HG02759 (cell line): ENCODE measurements at regions not wholly inside any gene's neighbourhood (a gene's known extent, or its start where the extent isn't known, plus 50 kb on each side); places are given as distances from the start of the nearest gene placed in this dataset.
"Not testable (repeated sequence)": the region's sequence is repeated elsewhere in the genome, so short reads cannot be mapped to it uniquely, and the experiment has no call there.

Source experiments
- ATAC-seq: cut with Tn5 transposase; IDR thresholded peaks from one replicate; pipeline ENCODE4 v1.9.1; 2021; ENCODE audit warnings: mild to moderate bottlenecking, moderate library complexity; ENCODE audit not compliant: unreplicated experiment

DNA sequence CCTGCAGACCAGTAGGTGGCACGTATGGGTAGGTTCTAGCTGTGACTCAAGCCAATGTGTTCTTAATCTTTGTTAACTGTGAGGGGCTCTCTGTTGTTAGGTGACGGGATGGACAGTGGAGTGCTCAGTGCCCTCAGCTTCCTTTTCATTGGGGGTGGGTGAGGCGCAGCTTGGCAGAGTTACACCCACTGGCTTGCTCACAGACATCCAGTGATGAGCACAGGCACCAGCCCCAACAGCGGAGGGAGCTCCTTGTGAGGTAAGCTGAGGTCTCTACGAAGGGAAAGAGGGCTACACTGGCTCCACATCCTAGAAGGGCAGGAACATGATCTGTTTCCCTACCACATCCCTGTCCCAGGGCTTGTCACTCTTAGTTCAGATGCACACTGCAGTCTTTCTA, 871.3 kb downstream of the LRRIQ3 start:
- no peak for ATAC-seq

DNA sequence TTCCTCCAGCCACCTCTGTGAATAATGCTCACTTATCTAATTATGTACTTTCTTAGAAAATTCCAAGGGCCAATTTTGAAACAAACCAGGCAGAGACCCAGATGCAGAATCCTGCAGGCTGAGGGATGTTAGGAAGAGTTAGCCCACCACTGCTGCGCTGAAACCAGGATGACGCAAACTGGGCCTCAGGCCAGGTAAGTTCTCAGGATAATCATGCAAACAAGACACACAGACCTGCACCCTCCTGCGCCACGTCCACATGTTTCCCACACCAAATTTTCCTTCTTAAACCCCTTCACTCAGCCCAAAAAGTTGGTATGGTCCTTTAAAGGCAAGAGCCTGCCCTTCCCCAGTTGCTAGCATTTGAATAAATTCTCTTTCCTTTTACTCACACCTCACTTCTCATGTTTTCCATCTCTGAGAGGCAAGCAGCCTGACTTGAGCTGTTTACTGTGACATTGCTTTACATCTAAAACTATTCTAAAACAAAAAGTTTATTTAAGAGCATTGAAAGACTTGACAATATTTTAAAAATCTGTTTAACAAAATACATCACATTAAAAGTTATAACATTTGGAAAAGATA, 887.1 kb downstream of the LRRIQ3 start:
- ATAC-seq: no peak

DNA sequence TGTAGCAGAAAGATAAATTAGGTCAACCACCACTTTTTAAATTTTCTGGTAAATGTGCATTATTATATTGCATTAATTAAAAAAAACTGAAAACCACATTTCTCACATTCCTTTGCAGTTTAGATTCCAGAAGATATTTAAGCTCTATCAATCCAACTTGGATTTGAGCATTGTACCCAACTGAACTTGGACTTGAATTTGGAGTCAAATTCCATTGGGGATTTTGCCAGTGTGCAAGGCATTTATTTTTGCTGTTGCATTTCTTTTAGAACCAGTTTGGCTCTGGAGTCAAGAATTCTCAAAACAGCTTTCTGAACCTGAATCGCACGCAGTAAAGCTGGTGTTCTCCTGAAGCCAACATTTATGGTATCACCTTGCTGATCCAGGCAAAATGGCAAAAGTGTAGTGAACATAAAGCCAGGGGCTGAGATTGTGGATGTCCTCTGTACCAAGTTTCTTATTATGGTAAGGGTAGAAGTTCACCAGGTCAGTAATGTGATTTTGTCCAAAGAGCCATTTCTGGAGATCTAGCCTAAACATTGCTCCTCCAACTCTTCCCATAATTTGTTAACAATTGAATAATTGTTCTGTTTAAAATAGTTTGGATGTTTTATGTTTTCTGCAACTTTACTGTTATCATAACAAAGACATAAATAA, 890.9 kb downstream of the LRRIQ3 start:
- ATAC-seq: no peak

DNA sequence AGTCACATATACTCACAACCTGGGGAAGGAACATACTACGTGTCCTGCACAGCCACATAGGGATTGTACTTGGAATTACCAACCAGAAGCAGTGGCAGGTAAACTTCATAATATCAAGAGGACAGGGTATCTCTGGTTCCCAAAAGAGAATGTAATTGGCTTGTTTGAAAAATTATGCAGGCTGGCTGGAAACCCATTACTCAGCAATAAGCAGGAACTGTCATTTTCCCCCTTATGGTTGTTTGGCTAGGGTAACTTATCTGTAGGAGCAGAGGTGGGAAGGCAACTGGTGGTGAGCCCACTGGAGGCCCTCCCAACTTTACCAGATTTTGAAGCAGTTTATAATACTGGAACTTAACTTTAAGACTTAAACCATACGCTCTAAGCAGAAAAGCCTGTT, 924.1 kb downstream of the LRRIQ3 start:
- ATAC-seq: no peak

DNA sequence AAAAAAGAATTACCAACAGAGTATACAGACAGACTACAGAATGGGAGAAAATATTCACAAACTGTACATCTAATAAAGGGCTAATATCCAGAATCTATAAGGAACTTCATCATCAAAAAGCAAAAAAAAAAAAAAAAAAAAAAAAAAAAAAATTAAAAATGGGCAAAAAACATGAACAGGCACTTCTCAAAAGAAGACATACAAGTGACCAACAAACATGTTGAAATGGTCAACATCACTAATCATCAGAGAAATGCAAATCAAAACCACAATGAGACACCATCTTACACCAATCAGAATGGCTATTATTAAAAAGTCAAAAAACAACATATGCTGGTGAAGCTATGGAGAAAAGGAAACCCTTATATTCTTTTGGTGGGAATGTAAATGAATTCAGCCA, 952.8 kb downstream of the LRRIQ3 start:
- ATAC-seq: not testable (repeated sequence)

DNA sequence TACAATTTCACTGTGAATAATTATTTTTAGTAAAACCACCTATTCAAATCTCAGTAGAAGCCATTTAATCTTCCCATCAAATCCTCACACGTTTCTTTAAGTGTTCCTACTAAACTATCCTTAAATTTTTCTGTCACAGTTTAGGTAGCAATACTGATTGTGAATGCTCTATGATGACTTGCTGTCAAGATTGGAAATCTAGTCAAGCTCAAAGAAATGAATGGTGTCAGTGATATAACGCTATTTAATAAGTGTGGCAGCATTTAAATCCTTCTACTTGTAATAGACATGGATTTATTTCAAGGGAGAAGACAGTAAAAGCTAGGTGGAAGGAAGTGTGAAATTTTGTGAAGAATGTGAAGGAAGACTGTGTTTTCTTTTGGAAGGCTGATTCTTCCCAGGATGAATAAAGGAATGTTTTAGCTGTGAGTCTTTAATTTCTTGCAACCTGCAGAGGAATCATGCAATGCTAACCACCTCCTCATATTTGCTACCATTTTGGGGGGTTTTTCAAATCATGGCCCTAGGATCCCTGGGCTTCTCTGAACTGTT, 936.7 kb upstream of the NEGR1 start:
- no peak for ATAC-seq

DNA sequence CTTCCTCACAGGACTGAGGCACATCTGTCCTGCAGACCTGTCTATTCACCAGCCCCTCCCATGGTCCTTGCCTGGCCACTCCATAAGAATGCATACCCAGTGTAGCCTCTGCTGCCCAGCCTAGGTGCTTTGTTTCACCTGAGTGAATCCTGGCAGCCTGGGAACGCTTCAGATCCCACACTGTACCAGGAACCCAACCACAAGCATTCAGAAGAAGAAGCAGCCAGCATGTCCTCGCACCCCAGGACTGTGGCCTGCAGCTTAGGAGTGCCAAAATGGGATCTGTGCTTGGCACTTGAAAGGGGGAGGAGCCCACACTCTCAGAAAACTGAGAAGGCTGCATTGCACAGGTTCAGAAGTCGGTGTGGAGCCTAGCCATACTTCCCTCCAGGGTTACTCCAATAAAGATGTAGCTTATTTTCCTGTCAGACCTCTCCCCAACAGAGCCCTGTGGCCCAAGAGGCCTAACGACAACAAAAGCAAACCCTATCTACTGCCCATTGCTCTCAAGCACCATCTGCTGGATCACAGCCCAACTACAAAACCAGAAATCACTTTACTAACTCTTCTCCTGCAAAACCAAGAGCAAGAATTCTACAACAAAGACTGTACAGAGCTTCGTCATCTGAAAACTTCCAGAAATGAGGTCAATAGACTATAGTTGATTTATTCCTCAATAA, 923.1 kb upstream of the NEGR1 start:
- no peak for ATAC-seq

DNA sequence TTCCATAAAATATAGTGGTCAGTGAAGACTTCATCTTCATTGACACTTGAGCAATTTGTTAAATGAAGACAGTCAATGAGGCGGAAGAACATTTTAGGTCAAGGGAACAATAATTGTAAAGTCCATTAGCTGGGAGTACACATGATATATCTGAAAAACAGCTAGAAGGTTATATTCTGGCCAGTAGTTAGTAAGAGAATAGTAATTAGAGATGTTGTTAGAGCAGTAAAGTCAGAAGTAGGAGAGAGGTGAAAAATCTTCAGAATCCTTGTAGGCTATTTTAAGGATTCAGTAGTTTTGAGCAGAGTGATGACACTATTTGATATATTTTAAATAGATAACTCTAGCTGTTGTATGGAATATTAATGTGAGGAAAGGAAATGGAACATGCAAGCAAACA, 915.6 kb upstream of the NEGR1 start:
- ATAC-seq: no peak

DNA sequence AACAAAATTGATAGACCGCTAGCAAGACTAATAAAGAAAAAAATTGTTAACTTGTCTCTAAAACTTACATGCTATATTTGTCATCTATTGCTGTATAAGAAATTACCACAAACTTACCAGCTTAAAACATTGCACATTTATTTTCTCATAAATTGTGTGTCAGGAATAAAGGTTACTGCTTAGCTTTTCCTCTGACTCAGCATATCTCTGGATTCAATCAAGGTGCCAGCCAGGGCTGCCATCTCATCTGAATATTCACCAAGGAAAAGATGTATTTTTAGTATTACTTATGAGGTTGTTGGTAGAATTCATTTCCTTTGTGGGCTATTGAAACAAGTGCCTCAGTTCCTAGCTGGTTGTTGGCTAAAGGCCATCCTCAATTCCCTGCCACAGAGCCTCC, 912.6 kb upstream of the NEGR1 start:
- no peak for ATAC-seq

DNA sequence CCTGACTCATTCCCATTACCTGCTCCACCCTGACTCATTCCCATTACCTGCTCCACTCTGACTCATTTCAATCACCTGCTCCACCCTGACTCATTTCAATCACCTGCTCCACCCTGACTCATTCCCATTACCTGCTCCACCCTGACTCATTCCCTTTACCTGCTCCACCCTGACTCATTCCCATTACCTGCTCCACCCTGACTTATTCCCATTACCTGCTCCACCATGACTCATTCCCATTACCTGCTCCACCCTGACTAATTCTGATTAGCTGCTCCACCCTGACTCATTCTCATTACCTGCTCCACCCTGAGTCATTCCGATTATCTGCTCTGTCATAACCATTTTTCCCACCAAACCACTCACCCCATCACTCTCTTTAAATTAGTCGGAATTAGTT, 901.2 kb upstream of the NEGR1 start:
- ATAC-seq: not testable (repeated sequence)

DNA sequence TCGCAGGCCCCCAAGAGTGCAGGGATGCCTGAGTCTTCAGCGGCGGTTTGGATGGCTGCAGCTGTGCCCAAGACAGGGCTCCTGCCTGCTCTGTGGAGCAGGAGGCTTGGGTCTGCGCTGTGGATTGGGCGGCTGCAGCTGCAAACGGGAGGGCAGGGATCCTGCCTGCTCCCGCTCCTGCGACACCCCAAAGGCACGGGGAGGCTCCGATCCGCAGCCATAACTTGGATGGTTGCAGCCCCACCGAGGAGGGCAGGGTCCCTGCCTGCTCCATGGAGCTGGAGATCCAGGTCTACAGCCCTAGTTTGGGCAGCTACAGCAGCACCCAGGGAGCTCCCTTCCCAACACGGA, 898.8 kb upstream of the NEGR1 start:
- ATAC-seq: no peak

DNA sequence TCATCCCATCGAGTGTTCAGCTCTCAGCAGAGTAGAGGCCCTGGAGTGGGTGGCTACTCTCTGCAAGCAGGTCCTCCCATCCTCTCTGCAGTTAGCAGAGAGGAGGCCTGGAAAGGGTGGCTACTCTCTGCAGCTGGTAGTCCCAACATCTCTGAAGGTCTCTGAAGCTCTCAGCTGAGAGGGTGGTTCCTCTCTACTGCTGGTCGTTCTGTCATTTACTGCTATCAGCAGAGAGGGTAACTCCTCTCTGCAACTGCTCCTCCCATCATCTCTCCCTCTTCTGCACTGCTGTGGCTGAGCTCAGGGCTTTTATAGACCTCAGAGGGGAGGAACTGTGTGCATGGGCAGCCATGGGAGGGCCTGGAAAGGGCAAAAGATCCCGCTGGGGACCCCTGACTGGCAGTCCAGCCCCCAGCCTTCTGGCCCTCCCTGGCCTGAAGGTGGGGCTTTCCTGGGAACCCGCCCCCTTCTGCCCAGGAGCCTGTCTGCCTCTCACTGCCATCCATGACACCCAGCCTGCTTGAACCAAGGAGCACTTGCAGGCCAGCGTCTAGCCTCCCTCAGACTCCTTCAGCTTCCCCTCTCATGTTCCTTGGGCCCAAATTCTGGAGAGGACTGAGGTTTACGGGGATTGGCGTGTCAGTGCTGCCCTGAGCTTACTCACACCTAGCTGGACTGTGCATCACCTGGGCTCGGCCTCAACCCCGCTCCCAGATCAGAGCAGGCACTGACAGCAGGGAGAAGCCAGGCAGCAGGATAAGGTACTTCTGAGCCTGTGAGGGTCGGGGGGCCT, 898.3 kb upstream of the NEGR1 start:
- ATAC-seq: no peak

DNA sequence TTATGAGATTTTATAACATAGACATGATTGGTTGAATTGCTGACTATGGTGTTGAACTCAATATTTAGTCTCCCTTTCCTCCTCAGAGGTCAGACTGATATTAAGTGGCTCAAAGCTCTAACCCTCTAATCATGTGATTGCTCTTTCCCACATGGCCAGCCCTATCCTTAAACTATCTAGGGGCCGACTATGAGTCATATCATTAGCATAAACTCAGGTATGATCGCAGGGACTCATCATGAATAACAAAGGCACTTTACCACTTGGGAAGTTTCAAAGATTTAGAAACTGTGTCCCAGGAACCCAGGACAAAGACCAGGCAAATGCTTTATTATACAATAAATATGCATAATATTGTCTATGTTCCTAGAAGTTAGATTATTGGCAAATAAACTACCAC, 894.6 kb upstream of the NEGR1 start:
- ATAC-seq: no peak

DNA sequence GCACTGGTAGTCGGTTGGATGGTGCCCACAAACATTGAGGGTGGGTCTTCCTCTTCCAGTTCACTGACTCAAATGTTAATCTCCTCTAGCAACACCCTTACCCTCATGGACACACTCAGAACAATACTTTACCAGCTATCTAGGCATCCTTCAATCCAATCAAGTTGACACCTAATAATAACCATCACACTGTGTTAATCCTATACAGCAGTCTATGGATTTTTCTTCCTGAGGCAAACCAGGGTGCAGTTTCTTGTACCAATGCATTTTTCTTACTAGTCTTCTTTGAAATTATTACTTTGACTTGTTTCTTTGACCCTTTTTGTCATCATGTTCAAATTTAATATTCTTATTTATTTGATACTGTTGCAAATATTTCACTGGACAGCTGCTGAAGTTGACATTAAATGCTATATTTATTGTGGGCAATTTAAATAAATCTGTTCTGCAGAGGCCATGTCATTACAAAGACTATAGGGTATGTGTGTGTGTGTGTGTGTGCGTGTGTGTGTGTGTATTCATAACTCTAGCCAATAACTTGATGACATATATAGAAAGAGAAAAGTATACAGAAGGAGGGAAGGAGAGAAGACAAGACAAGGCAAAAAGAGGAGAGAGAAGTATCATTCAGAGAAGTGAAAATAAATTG, 884.8 kb upstream of the NEGR1 start:
- ATAC-seq: no peak

DNA sequence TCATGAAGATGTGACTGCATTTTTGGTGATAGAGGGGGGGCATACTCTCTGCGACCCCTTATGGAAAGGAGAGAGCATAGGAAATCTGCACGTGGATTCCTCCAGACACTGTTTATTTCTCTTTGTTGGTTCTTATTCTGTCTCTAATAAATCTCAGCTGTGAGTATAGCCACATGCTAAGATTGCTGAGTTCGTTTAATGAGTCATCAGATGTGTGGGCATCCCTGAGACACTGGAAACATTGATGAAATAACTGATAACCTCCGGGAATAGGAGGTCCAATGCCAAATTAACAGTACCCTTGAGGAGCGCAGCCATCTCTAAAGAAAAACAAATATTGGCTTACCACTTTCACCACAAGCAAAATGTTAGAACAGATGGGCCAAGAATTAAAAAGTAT, 880.2 kb upstream of the NEGR1 start:
- no peak for ATAC-seq

DNA sequence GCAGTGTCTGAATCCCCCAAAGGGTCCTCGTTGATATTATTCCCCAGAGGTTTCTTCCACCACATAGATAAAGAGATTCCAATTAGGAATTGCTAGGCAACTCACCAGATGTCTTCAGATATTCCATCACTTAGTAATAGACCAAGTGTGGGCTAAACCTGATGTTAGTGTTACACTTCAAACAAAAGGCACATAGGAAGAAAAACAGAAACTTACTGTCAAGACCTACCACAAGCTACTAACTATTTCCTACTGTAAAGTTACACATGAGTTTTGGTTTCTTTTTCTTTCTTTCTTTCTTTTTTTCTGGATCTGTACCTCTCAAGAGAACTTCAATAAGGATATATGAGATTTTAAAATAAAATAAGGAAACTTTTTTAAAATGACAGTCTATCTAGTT, 879.1 kb upstream of the NEGR1 start:
- no peak for ATAC-seq

DNA sequence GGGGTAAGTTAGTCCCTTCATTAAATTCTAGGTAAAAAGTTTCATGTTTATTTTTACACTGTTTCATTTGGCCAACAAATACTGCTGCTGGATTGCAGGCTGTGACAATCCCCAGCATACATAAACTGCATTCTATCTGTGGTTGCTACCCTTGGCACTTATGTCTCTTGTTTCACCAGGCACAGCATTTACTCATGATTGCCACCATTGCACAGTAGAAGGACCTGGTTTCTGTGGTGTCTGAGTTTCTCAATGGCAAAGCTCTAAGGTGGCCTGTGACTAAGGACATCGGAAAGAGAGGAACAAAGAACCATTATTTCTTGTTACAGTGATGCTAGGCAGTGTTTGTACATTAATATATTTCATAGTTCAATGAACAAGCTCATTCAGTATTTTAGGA, 878.4 kb upstream of the NEGR1 start:
- no peak for ATAC-seq

DNA sequence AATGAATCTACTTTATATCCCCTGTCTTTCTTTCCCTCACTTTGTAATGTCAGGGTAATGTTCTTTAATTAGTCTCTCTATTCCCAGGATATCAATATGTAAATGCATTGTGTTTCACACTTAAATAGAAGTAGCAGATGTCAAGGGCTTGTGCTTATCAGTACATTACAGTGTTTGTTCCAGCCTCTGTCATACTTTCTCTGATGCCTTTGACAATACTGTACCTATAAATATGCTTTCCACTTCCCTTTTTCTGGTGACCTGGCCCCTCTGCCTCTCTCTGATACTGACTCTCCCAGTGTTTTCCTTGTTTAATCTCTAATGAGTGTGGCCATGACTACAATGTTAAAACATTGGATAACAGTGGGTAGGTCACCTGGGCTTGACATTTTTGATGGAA, 862.0 kb upstream of the NEGR1 start:
- no peak for ATAC-seq

DNA sequence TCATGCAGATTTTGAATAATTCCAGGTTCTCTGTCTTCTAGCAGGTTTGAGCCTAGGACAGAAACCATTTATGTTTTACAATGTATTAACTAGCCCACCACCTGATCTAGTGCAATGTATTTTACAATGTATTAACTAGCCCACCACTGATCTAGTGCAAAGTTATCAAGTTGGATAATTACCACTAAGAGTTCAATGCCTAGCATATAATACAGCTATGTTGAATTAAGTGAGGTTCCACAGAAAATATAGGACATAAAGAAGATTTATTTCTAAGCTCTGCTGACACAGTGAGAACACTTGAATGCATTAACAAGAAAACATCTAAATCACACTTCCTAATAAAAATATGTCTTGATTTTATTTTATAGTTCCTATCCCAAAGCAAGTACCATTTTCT, 854.6 kb upstream of the NEGR1 start:
- ATAC-seq: no peak

DNA sequence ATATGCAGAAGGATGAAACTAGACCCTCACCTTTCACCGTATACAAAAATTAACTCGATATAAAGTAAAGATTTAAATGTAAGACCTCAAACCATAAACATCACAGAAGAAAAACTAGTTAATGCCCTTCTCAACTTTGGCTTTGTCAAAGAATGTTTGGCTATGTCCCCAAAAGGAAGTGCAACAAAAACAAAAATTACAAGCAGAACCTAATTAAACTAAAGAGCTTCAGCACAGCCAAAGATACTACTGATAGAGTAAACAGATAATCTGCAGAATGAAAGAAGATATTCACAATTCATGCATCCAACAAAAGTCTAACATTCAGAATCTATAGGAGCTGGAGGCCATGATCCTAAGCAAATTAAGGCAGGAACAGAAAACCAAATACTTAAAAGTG, 824.6 kb upstream of the NEGR1 start:
- ATAC-seq: no peak

DNA sequence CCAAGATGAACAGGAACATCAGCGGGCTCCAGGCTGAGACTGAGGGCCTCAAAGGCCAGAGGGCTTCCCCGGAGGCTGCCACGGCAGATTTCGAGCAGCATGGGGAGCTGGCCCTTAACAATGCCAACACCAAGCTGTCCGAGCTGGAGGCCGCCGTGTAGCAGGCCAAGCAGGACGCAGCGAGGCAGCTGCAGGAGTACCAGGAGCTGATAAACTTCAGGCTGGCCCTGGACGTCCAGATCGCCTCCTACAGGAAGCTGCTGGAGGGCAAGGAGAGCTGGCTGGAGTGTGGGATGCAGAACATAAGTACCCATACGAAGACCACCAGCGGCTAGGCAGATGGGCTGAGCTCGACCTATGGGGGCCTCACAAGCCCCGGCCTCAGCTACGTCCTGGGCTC, 823.4 kb upstream of the NEGR1 start:
- ATAC-seq: no peak
